ENCODE measurements at regions not wholly inside any gene's neighbourhood (a gene's known extent, or its start where the extent isn't known, plus 50 kb on each side); places are given as distances from the start of the nearest gene placed in this dataset.
"Not testable (repeated sequence)": the region's sequence is repeated elsewhere in the genome, so short reads cannot be mapped to it uniquely, and the experiment has no call there.

DNA sequence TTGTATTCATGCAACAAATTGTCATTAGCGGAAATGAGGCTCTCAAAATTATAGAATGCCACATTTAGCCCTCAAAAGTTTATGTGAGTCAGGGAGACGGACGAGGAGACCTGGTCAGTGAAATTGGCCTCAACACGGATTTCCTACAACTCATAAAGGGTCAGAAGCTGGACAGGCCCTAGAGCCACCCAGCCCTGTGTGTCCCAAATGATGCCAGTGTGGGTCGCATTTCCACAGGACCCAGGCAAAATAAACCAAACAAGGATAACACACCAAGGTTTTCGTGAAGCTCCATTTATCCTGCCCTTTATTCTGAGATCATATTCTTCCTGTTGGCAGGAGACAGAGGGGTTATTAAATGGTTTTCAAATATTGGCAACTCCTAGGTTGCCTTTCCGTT, 72.0 kb upstream of the COL5A1 start:
- H3K4me3 ChIP-seq: no peak overlapping the region
- TF ChIP-seq EP300 (IDR thresholded peaks at IDR 0.05): no peak
- TF ChIP-seq POLR2AphosphoS5 (IDR thresholded peaks at IDR 0.05): no peak
- TF ChIP-seq CTCF (IDR thresholded peaks at IDR 0.05): no peak
- no peak for TF ChIP-seq POLR2A (IDR thresholded peaks at IDR 0.05)
- DNase-seq (peak in 1 of 2 donors; percentile 9), ATAC-seq (ENCODE audit: low FRiP score in 2 of 2) (no peak)
- 85 to 86% methylated on average over 7 of the region's 7 CpGs for WGBS, 2 donors
- no peaks in the 10 kb centered on the region for H3K27me3 ChIP-seq
- H3K27ac ChIP-seq: no peak overlapping the region
- no peaks in the 10 kb centered on the region for H3K4me1 ChIP-seq
- H3K36me3 ChIP-seq: no peaks in the 10 kb centered on the region
- H3K9me3 ChIP-seq: peaks cover 0 to 12% (median 1%) of the 10 kb centered on the region in 4 donors

GRCh38 chr9:134570151-134570621, 71.4 kb upstream of the COL5A1 start:
- Histone ChIP-seq H3K4me3 (no peak overlapping the region), H3K4me1 (no peaks in the 10 kb centered on the region), H3K27me3 (no peaks in the 10 kb centered on the region), H3K27ac (no peak overlapping the region), H3K36me3 (no peaks in the 10 kb centered on the region), H3K9me3 (peaks cover 0 to 12% (median 1%) of the 10 kb centered on the region in 4 donors)
- TF ChIP-seq POLR2AphosphoS5 (IDR thresholded peaks at IDR 0.05): no peak
- no peak for TF ChIP-seq EP300 (IDR thresholded peaks at IDR 0.05)
- TF ChIP-seq CTCF (IDR thresholded peaks at IDR 0.05): no peak
- TF ChIP-seq POLR2A (IDR thresholded peaks at IDR 0.05): no peak
- WGBS, 2 donors: 65 to 66% methylated on average over 7 to 10 of the region's 10 CpGs
- DNase-seq: peak in 1 of 2 donors; percentile 13
- peak in 1 of 2 donors; percentile 42 for ATAC-seq (ENCODE audit: low FRiP score in 2 of 2)

DNA sequence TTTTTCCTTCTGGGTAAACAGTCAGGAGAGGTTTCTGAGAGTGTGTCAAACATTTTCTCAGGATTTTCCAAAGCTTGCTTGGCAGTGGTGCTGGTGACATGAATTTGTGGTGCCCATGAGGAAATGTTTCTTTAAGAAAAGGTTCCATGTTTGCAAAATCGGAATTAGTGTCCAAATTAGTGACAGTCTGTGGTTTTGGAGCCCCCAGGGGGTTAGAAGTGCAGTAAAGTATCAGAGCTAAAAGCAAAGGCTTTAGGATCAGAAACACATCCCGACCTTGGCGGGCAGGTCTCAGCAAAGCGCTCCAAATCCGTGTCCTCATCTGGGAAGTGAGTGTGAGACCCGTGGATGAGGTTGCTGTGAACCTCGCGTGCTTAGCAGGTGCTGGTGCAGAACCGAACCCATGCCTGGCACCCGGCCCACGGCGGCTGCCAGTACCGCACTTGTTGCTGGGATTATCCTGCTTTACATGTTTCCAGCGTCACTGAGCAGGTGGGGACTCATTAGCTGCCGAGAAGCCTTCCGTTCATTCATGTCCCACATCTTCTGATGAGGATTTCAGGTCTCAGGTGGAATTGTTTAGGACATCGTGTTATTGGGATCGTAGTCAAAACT, 70.8 kb upstream of the COL5A1 start:
- TF ChIP-seq CTCF (IDR thresholded peaks at IDR 0.05) (no peak), POLR2A (IDR thresholded peaks at IDR 0.05) (no peak), POLR2AphosphoS5 (IDR thresholded peaks at IDR 0.05) (no peak), EP300 (IDR thresholded peaks at IDR 0.05) (no peak)
- H3K9me3 ChIP-seq: peaks cover 0 to 12% (median 1%) of the 10 kb centered on the region in 4 donors
- WGBS, 2 donors: 56 to 73% methylated on average over 17 to 18 of the region's 18 CpGs
- no peak overlapping the region for H3K27ac ChIP-seq
- no peak for ATAC-seq (ENCODE audit: low FRiP score in 2 of 2)
- peak; percentile 14 to 72 for DNase-seq
- H3K4me1 ChIP-seq: no peaks in the 10 kb centered on the region
- no peaks in the 10 kb centered on the region for H3K36me3 ChIP-seq
- no peaks in the 10 kb centered on the region for H3K27me3 ChIP-seq
- no peak overlapping the region for H3K4me3 ChIP-seq

GRCh38 chr9:134571326-134571931, 70.2 kb upstream of the COL5A1 start:
- Histone ChIP-seq H3K27me3 (no peaks in the 10 kb centered on the region), H3K27ac (no peak overlapping the region), H3K4me3 (no peak overlapping the region), H3K9me3 (peaks cover 0 to 8% (median 1%) of the 10 kb centered on the region in 4 donors), H3K4me1 (no peaks in the 10 kb centered on the region), H3K36me3 (no peaks in the 10 kb centered on the region)
- no peak for TF ChIP-seq POLR2AphosphoS5 (IDR thresholded peaks at IDR 0.05)
- WGBS, 2 donors: 66 to 72% methylated on average over 12 of the region's 12 CpGs
- ATAC-seq (ENCODE audit: low FRiP score in 2 of 2) (peak in 1 of 2 donors; percentile 14), DNase-seq (peak in 1 of 2 donors; percentile 13)

GRCh38 chr9:134571946-134572917, 69.4 kb upstream of the COL5A1 start:
- peak; percentile 21 to 41 for ATAC-seq (ENCODE audit: low FRiP score in 2 of 2)
- 86 to 89% methylated on average over 10 to 18 of the region's 18 CpGs for WGBS, 2 donors
- Histone ChIP-seq H3K27me3 (no peaks in the 10 kb centered on the region), H3K9me3 (peaks cover 0 to under 1% (median 0%) of the 10 kb centered on the region in 4 donors), H3K4me1 (no peaks in the 10 kb centered on the region), H3K4me3 (no peak overlapping the region), H3K27ac (no peak overlapping the region), H3K36me3 (no peaks in the 10 kb centered on the region)
- peak; percentile 15 to 60 for DNase-seq
- TF ChIP-seq EP300 (IDR thresholded peaks at IDR 0.05) (no peak), POLR2AphosphoS5 (IDR thresholded peaks at IDR 0.05) (no peak), POLR2A (IDR thresholded peaks at IDR 0.05) (no peak), CTCF (IDR thresholded peaks at IDR 0.05) (no peak)

DNA sequence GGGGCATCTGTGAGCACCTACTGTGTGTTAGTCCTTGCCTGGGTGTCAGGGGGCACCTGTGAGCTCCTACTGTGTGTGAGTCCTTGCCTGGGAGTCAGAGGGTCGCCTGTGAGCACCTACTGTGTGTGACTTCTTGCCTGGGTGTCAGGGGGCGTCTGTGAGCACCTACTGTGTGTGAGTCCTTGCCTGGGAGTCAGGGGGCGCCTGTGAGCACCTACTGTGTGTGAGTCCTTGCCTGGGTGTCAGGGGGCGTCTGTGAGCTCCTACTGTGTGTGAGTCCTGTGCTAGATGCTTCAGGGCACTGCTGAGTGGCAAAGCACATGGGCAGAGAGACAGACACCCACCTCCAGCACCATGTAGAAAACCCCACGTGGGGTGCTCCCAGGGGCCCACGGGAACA, 66.9 kb upstream of the COL5A1 start:
- H3K4me3 ChIP-seq; ATAC-seq (ENCODE audit: low FRiP score in 2 of 2); H3K27me3 ChIP-seq; H3K36me3 ChIP-seq; H3K9me3 ChIP-seq; H3K27ac ChIP-seq; DNase-seq; H3K4me1 ChIP-seq: not testable (repeated sequence)
- 65 to 91% methylated on average over 3 to 5 of the region's 6 CpGs for WGBS, 2 donors
